Stomach (tissue), 8 donors: ENCODE measurements at regions not wholly inside any gene's neighbourhood (a gene's known extent, or its start where the extent isn't known, plus 50 kb on each side); places are given as distances from the start of the nearest gene placed in this dataset.
A peak's percentile ranks its signal among the peaks of the same experiment; 100 is the strongest.

ENCODE experiments used
- DNase-seq, 2 donors: peaks; one replicate each; pipeline versions ENCODE4 v3.0.0 to v3.0.0-alpha.2; 2013 to 2019
- H3K27ac ChIP-seq, 5 donors: fragments of 200-600 bp in 4 of 5; sonication (generic) in 4 of 5; one replicate each; pipeline ENCODE4 v1.5.1; 2013 to 2019; ENCODE audit warnings: mild to moderate bottlenecking in 1 of 5, moderate library complexity in 1 of 5
- H3K27me3 ChIP-seq, 3 donors: fragments of 200-600 bp; sonication (generic); one replicate each; pipeline ENCODE4 v1.5.1; 2017 to 2019; ENCODE audit warnings: mixed run types in 1 of 3
- H3K36me3 ChIP-seq, 4 donors: fragments of 200-600 bp; sonication (generic); 1 replicate in 3 of 4; 2 replicates in 1 of 4; pipeline ENCODE4 v1.5.1; 2016 to 2019
- H3K4me1 ChIP-seq, 4 donors: fragments of 200-600 bp; sonication (generic); one replicate each; pipeline ENCODE4 v1.5.1; 2016 to 2019
- H3K4me3 ChIP-seq, 4 donors: fragments of 200-600 bp; sonication (generic) in 3 of 4; one replicate each; pipeline ENCODE4 v1.5.1; 2016 to 2019; ENCODE audit warnings: mild to moderate bottlenecking in 1 of 4
- H3K9me3 ChIP-seq, 4 donors: fragments of 200-600 bp; sonication (generic); one replicate each; pipeline ENCODE4 v1.5.1; 2016 to 2019
- CTCF ChIP-seq, 7 experiments: fragments of 450-650 bp in 4 of 7; fragments of 200-600 bp in 3 of 7; sonication (generic) in 3 of 7; IDR thresholded peaks; one replicate each; pipeline ENCODE4 v1.5.1; 2016 to 2019; ENCODE audit warnings: antibody characterized with exemption in 7 of 7, control low read depth in 2 of 7, mild to moderate bottlenecking in 1 of 7
- EP300 ChIP-seq: sonication (generic); formaldehyde crosslinking; IDR thresholded peaks from one replicate; pipeline ENCODE4 v1.6.1; 2017; ENCODE audit warnings: antibody characterized with exemption
- POLR2A ChIP-seq, 4 donors: fragments of 450-650 bp; IDR thresholded peaks; one replicate each; pipeline ENCODE4 v1.6.1; 2016; ENCODE audit warnings: antibody characterized with exemption in 4 of 4, control low read depth in 2 of 4, mild to moderate bottlenecking in 1 of 4, moderate library complexity in 1 of 4
- POLR2AphosphoS5 ChIP-seq, 3 donors: sonication (generic); formaldehyde crosslinking; IDR thresholded peaks; one replicate each; pipeline ENCODE4 v1.6.1; 2016; ENCODE audit warnings: antibody characterized with exemption in 3 of 3
- WGBS, 5 donors: extraction: QIAGEN DNeasy Blood & Tissue Kit in 3 of 5; methylation state at CpG; one replicate each; pipeline versions ENCODE4 v1.1.5 to v1.1.7; 2013 to 2018; 5-methylcytosine and 5-hydroxymethylcytosine counted together
- intact Hi-C: fragments of 100-400 bp; cut with DNase I; formaldehyde crosslinking; loops from one replicate; pipeline ENCODE4 v1.15.1; 2023; ENCODE audit warnings: low total_unique reads
- donor health status: healthy with polysubstance abuse.
- donor health status: Bipolar disorder and iron deficiency.
- donor health status: healthy.

DNA sequence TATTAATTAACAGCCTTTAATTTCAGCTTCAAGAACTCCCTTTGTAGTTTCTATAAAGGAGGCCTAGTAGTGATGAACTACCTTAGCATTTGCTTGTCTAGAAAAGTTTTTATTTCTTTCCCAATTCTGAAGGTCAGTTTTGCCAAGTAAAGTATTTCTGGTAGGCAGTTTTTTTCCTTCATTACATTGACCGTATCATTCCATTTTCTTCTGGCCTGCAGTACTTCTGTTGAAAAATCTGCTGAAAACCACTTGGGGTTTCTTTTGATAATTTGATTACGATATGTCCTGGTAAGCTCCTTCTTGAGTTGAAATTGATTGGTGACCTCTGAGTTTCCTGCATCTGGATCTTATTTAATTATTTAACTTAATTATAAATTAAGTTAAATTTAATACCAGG lies 691.8 kb downstream of the TSN start:
- 91 to 97% (median 92%) methylated on average over 2 of the region's 2 CpGs for WGBS, 5 donors
- Histone ChIP-seq H3K4me3 (no peak overlapping the region), H3K4me1 (no peaks in the 10 kb centered on the region), H3K36me3 (no peaks in the 10 kb centered on the region), H3K9me3 (peaks cover 0 to 10% (median 4%) of the 10 kb centered on the region in 4 donors), H3K27ac (no peak overlapping the region), H3K27me3 (no peaks in the 10 kb centered on the region)
- TF ChIP-seq CTCF (IDR thresholded peaks at IDR 0.05) (no peak), POLR2A (IDR thresholded peaks at IDR 0.05) (no peak), POLR2AphosphoS5 (IDR thresholded peaks at IDR 0.05) (no peak), EP300 (no peak)
- no peak for DNase-seq
- intact Hi-C loops: no loop called here

DNA sequence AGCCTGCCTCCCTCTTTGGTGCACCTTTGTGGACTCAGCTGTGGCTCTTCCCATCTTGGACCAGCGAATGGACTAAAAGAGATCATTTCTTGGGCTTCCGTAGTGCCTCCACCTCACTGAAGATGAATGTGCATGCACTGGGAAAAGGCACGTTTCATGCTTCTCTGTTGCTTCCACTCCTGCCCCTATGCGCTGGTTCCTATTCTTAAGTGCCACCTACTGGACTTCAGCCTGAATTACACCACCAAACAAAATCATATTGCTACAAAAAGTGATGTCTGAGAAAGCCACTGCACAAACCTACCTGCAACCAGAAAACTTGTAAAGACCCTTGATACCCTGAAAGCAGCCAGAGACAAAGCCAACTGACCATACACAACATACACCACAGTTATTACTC lies 695.6 kb downstream of the TSN start:
- 50 to 71% (median 64%) methylated on average over 4 of the region's 4 CpGs for WGBS, 5 donors
- no peak for DNase-seq
- Histone ChIP-seq H3K4me3 (no peak overlapping the region), H3K27ac (no peak overlapping the region), H3K27me3 (no peaks in the 10 kb centered on the region), H3K4me1 (no peaks in the 10 kb centered on the region), H3K36me3 (no peaks in the 10 kb centered on the region), H3K9me3 (peaks cover 0 to 30% (median 18%) of the 10 kb centered on the region in 4 donors)
- intact Hi-C loops: no loop called here
- no peak for TF ChIP-seq POLR2AphosphoS5 (IDR thresholded peaks at IDR 0.05)
- no peak for TF ChIP-seq EP300
- TF ChIP-seq CTCF (IDR thresholded peaks at IDR 0.05): peak in 4 of 7 experiments; percentile 21 to 42 (median 36)

GRCh38 chr2:122451697-122452096 lies 696.2 kb downstream of the TSN start:
- H3K9me3 ChIP-seq: peaks cover 0 to 30% (median 18%) of the 10 kb centered on the region in 4 donors
- intact Hi-C loops: no loop called here
- H3K4me3 ChIP-seq: no peak overlapping the region
- no peaks in the 10 kb centered on the region for H3K36me3 ChIP-seq
- H3K27me3 ChIP-seq: no peaks in the 10 kb centered on the region
- no peak overlapping the region for H3K27ac ChIP-seq
- no peaks in the 10 kb centered on the region for H3K4me1 ChIP-seq
- no peak for DNase-seq
- no peak for TF ChIP-seq CTCF (IDR thresholded peaks at IDR 0.05)
- TF ChIP-seq POLR2A (IDR thresholded peaks at IDR 0.05): no peak
- TF ChIP-seq POLR2AphosphoS5 (IDR thresholded peaks at IDR 0.05): no peak
- no peak for TF ChIP-seq EP300
- WGBS, 5 donors: 68 to 87% (median 83%) methylated on average over 1 of the region's 1 CpG

DNA sequence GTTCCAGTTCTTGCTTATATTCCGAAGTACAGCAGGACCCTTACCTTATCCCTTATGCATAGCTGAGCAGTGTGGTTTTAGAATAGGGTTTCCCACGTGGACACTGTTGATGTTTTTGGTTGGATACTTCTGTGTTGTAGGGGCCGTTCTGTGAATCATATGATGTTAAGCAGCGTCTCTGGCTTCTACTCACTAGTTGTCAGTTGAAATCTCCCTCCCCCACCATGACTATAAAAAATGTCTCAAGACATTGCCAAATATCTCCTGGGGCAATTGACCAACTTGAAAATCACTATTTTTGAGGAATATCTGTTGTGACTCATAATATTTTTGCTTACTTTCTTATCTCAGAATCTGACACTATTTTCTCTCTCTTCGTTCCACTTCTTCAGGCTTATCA lies 713.7 kb downstream of the TSN start:
- Histone ChIP-seq H3K9me3 (no peaks in the 10 kb centered on the region), H3K4me1 (no peaks in the 10 kb centered on the region), H3K27me3 (no peaks in the 10 kb centered on the region), H3K4me3 (no peak overlapping the region), H3K27ac (no peak overlapping the region), H3K36me3 (no peaks in the 10 kb centered on the region)
- 50 to 67% (median 63%) methylated on average over 5 of the region's 5 CpGs for WGBS, 5 donors
- DNase-seq: no peak
- TF ChIP-seq CTCF (IDR thresholded peaks at IDR 0.05) (no peak), EP300 (no peak), POLR2AphosphoS5 (IDR thresholded peaks at IDR 0.05) (no peak), POLR2A (IDR thresholded peaks at IDR 0.05) (no peak)
- intact Hi-C loops: no loop called here
